Epidermal melanocyte (primary cell): ENCODE measurements at regions not wholly inside any gene's neighbourhood (a gene's known extent, or its start where the extent isn't known, plus 50 kb on each side); places are given as distances from the start of the nearest gene placed in this dataset.
"Not testable (repeated sequence)": the region's sequence is repeated elsewhere in the genome, so short reads cannot be mapped to it uniquely, and the experiment has no call there.

Experiments
- DNase-seq: peaks from one replicate; pipeline ENCODE4 v3.0.0; 2011; ENCODE audit warnings: low spot score; ENCODE audit not compliant: insufficient read length

DNA sequence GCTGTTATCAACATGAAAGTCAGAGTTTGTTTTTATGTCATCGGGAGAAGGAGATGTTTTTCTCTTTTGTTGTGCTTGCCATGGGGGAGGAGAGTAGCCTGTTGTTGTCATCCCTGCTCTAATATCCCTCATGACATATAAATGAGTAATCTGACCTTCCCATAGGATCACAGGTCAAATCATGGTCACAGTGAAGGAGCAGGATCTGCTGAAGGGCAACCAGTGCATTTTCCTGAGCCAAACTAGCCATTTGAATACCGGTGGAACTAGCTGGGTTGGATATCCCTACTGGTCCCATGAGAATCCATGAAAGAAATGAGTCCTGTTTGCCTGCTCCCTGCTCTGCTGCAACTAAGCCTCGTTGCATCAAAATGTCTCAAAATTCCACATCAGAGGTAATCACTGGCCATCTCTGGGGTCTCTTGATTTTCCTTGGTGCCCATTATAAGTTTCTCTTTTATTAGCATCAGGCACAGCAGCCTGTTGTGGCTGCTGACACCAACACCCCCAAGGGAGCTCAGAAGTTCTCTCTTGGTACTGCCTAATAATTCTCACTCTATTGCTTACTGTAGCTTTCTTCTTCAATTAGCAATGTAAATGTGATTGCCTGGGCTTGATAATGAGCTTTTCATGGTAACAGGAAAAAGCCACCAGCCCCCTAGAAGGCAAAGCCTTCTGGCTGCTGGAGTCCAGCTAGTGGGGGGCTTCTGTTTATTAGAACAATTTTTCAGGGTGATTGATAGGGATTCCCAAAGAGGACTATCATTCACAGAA lies 211.4 kb upstream of the ERCC4 start:
- no peak for DNase-seq

DNA sequence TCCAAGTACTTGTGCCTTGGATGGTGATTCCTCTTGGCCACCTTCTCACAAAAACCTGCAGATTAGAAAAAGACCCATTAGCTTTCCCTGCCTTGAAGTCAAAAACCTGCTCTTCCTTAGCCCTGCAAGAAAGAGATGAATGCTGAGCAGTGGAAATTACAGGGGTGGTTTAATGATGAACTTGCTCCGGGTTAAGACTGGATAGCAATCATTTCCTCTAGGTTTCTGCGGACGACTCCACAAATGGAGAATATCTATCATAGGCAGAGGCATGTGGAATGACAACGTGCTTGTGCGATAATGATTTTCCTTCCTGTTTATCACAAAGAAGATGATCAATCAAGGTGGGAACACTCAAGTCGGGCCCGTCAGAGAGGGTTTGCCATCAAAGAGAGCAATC lies 201.2 kb upstream of the ERCC4 start:
- DNase-seq: no peak

DNA sequence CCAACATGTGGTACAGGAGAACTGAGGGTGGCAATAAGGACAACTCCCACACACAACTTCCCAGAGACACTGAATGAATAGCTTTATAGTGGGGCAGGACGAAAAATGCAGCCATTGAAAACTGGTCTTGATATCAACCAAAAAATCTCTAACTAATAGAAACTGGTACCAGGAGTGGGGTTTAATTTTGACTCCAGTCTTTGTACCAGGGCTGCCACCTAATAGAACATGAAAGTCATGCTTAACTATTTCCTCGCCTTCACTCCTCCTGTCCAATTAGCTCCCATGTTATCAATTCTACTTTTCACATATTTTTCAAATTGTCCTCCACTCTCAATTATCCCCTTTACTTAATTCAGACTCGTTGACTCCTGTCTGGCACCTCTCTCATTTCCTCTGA lies 192.0 kb upstream of the ERCC4 start:
- no peak for DNase-seq

DNA sequence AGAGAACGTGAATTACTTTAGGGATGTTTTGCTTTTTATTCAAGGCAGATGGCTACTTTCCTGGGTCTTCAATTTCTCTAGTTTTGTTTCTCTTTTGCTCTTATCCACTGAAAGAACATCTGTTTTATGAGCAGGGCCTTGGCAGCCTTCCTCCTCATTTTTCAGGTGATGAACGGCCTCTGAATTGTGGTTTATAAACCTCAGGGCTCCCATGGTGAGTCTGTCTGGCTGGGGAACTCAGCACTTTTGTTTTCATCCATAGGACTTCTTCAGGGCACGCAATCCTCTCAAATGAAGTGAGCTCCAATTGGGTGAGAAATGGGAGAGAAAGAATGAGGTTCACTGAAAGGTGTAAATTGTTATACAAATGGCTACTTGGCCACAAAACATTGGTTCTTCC lies 186.4 kb upstream of the ERCC4 start:
- DNase-seq: no peak

DNA sequence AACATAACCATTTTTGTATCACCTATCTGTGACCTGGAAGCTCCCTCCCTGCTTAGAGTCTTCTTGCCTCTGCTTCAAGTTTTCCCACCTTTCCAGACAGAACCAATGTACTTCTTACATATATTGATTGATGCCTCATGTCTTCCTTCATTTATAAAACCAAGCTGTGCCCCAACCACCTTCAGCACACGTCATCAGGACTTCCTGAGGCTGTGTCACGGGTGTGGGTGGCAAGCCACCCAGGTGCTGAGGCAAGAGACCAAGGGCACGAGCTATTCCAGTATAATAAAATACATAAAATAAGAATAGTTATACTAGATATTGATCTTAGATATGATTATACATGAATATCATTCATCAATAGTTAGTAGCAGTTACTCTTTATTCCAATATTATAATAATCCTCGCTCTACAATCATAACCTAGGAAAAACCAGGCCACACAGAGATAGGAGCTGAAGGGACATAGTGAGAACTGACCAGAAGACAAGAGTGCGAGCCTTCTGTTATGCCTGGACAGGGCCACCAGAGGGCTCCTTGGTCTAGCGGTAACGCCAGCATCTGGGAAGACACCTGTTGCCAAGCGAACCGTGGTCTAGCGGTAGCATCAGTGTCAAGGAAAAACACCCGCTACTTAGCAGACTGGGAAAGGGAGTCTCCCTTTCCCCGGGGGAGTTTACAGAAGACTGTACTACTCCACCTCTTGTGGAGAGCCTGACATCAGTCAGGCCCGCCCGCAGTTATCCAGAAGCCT lies 180.2 kb upstream of the ERCC4 start:
- DNase-seq: not testable (repeated sequence)

DNA sequence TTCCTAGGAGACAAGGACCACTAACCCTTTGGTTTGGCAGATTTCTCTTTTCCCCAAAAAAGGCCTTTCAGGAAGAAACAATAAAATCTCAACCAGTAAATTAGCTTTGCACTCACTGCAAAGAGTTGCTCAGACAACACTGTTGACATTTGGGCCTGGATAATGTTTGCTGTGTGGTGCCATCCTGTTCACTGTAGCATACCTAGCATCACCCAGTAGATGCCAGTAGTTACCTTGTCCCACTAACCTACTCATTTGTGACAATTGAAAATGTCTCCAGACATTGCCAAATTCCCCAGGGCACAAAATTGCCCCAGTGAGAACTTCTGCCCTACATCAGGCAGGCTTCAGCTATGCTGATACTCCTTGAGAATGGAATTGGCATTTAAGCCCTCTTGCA lies 177.0 kb upstream of the ERCC4 start:
- no peak for DNase-seq

DNA sequence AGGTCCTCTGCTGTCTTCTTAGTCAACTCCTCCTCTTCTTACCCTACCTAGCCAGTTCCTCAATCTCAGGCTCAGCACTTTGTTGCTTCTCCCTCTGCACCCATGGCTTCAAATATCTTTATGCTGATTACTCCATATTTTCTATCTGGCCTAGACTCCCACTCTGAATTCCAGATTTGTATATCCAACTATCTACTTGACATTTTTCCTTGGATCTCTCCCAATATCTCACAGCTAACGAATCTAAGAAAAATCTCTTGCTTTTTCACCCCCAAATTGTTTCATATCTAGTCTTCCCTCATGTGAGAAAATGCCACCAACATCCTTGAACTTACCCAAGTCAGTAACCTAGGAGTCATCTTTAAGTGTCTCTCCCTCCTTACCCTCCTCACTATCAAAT lies 176.4 kb upstream of the ERCC4 start:
- no peak for DNase-seq

DNA sequence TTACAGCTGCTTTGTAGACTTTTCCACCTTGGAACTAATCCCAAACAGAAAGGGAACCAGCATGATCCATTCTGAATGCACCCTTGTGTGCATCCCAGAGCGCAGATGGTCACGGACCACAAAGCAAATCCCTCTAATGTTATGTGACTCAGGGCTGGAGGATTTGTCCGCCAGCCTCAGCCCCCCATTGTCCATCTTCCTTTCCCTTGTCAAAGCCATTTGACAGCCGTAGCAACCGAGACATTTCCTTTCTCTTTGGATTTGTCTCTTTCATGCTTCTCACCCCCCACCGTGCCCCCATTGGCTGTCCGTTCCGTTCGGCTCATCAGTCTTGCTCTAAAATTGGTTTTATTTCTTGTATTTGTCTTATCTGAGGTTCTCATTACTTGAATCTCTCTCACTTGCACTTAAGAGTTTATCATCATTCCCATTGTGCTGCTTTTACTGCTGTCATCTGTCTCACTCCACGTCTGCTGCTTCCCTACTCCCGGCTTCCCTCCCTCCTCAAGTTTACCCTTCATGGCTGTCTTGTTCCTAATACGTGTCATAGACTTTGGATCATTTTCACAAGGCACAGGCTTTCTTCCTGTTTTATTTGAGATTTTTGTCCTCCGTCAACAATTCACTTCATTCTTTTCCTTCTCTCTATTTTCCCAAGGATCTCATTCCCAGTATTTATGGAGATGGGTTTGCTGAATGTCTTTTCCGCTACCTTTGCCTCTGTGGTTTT lies 163.4 kb upstream of the ERCC4 start:
- no peak for DNase-seq

DNA sequence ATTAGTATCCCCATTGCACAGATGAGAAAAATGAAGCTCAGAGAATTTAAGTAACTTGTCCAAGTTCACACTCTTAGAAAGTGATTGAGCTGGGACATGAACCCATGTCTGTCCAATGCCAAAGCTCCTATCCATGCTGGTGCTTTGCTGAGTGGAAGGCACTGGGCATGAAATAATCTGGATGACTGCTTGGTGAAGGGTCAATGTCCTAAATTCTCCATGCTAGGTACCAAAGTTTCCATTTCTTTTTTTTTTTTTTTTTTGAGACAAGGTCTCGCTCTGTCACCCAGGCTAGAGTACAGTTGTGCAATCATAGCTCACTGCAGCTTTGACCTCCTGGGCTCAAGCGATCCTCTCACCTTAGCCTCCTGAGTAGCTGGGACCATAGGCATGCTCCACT lies 153.6 kb upstream of the ERCC4 start:
- DNase-seq: no peak

DNA sequence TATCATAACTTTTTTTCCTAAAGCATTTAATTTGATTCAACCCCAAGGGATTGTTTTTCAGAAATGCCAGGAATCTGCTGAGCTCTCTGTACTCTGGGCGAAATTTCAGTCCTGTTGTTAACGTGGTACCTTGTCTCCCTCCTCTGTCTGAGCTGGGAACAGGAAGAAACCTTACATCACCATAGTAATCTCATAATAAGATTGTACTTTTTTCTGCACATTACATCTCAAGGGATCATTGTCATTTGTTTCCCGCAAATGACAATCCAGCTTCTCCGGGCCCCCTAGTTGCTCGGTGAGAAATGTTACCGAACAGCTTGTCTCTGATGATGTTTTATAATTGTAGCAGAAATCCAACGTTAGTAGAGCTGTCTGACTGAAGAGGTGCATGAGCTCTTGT lies 152.7 kb upstream of the ERCC4 start:
- peak; percentile 46 for DNase-seq

DNA sequence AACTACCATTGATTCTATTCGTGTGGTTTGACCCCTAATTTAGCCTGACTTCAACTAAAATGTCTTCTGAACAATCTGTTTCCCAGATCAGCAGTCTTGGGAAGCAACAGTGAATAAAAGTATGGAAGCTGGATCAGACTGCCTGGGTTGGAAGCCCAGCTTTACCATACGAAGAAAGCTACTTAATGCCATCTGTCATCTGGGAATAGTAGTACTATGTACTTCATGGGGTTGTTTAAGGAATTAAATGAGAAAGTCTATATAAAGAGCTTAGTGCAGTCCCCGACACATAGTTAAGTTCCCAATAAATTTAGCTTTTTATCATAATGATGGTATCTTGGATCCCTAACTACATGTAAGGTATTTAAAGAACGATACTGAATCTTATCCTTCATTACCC lies 151.5 kb upstream of the ERCC4 start:
- no peak for DNase-seq

DNA sequence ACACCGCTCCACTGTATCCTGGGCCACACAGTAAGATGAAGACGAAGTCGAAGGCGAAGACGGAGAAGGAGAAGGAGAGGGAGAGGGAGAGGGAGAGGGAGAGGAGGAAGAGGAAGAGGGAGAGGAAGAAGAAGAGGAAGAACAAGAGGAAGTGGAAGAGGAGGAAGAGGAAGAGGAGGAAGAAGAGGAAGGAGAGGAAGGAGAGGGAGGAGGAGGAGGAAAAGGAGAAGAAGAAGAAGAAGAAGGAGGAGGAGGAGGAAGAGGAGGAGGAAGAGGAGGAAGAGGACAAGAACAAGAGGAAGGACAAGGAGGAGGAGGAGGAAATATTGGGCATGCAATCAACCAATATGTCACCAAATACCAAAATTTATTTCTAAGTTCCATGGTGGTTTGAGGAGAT lies 149.5 kb upstream of the ERCC4 start:
- no peak for DNase-seq

DNA sequence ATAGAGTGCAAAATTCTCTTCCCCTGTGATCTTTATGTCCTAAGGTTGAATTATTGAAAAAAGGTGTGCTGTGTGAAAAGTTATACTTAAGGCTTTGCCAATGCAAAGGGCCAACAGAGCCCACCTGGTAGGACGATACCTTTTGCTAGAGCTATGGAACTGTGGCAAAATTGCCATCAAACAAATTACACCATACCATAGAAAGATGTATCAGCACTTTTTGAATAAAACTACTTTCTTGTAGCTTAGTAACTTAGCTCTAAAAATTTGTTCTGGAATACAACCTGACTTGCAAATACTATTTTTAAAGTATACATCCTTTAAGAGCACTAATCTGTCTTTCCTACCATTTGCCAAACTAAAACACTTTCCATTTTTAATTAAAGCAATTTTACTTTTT lies 147.2 kb upstream of the ERCC4 start:
- DNase-seq: no peak

DNA sequence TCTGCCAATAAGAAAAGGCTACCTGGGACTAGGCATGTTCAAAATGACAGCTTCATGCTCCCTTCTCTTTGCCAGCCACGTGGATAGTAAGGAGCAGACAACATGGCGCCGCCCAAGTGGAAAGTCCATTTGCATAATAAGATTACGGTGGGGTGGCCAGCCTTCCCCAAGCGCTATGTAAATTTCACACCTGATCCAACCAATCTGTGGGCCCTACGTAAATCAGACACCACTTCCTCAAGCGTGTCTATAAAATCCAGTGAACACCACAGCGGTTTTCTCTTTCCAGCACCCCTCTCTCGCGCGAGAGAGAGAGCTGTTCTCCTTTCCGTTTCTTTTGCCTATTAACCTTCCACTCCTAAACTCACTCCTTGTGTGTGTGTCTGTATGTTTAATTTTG lies 140.3 kb upstream of the ERCC4 start:
- no peak for DNase-seq

DNA sequence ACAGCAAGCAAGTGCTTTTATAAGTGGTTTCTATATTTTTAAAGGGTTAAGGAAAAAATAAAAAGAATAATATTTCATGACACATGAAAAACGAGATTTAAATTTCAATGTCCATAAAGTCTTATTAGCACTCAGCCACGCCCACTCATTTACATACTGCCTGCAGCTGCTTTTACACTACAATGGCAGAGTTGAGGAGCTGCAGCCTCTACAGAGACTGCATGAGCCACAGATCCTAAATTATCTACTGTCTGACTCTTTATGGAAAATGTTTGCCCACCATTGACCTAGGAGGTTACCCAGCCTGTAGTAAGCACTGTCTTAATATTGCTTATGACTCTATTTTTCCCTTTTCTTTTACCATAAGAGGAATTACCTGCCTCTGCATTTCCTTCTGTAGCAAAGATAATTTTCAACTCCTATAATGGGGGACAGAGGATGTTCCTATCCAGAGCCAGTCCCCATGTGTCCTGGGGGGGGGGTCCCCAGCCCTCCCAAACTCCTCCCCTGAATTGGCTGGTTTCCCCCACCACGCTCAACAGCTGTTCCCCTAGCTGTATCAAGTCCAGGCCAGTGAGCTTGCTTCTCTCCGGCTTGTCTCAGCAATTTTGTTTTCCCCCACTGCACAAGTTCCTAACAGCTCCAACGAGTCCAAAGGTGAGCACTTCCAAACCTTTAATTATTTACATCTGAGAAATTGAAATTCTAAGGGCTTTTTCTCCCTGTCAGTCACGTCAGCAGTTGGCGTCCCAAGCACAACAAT lies 139.4 kb upstream of the ERCC4 start:
- DNase-seq: no peak

DNA sequence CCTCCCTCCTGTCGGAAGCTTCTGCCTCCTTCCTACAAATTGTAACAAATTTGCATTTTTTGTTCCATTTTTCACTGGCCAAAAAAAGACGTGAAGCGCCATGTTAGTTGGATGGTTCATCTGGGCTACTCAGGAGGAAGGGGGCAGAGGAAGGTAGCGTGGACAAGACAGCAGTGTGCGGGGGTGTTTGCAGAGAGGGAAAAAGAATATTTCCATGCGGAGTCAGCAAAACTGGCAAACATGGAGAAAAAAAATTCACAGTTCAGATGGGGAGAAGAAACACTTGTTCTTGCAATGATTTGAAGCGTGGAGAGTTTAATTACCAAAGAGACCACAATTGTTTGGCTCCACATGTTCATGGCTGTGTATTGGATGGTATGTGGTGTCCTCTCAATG lies 138.8 kb upstream of the ERCC4 start:
- DNase-seq: no peak

DNA sequence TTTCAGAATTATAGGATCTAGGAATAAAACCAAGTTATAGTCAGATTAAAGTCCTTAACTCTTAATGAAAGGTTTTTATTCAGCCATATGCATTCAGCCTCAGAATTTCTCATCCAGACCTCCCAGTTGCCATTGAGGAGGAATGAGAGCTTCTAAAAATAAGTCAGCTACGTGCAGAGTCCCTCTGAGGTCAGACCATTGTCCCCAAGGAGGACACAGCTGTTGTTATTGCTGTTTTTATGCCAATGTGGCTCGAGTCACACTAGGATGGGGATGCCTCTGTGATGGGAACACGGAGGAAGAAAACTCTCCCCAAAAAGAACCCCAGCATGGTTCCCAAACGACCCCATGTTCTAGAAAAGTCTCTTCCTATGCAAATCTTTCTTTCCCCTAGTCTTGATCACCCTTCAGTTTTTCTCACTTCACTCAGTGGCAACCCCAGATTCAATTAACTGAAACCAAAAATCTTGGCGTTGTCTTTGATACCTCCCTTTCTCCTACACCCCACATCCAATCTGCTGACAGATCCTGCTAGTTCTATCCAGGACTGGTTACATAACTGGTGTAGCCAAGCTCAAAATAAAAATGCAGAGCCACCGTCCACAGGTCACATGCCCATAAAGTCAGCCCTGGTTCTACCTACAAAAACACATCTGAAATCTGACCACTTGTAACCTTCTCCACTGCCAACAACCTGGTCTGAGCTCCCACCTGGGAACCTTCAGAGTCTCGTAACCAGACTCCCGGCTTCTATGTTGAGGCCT lies 138.2 kb upstream of the ERCC4 start:
- DNase-seq: no peak

DNA sequence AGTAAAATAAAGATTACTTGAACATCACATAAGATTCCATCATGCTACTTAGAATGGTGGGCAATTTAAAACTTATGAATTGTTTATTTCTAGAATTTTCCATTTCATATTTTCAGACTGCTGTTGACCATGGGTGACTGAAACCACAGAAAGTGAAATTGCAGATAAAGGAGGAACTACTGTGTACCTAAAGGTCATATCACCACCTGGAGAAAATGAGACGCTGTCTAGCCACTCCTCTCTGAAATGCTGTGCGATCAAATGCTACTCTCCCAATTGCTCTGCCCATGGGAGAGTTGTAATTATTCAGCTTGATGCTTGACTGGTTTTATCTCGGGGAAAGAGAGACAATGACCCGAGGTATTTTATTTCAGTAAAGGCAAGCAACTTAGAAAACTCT lies 128.9 kb upstream of the ERCC4 start:
- DNase-seq: no peak

DNA sequence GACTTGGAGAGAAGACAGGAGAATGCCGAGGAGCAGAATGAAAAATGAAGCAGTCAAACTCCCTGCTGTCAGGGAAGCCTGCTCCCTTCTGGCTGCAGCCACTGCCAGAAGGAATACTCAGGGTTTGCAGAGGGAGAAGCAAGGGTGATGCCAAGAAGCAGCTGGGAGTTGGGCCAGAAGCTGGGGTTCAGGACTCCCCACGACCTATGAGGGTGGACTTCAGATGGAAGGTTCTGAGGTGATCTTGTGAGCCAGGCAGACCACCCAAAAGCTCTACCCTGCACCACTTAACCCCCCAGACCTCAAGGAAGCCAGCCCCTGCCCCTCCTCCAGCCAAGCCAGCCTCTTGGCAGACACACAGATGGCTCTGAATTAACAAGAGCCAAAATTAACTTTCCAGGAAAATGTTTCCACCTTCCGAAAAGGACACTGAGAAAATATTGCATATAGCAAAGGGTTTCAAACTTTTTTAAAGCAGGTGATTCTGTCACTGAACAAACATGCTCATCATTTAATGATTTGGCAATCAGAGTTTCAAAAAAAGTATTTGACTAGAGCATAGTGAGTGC lies 126.0 kb upstream of the ERCC4 start:
- no peak for DNase-seq

DNA sequence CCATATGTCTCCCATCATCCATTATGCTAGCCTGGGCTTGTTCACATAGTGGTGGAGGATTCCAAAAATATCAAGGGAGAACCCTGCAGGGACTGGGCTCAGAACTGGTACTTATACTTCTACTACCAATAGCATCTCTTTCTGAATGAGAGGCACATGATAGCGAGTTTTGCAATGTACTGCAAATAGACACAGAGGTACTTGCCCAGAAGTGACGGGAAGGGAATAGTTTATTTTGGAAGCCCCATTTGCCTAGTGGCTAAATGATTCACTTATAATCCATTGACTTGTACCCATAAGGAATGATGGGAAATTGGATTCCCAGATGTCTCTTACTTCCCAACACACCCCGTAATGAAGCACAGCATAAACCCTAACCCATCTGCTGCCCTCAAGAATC lies 124.8 kb upstream of the ERCC4 start:
- DNase-seq: no peak

DNA sequence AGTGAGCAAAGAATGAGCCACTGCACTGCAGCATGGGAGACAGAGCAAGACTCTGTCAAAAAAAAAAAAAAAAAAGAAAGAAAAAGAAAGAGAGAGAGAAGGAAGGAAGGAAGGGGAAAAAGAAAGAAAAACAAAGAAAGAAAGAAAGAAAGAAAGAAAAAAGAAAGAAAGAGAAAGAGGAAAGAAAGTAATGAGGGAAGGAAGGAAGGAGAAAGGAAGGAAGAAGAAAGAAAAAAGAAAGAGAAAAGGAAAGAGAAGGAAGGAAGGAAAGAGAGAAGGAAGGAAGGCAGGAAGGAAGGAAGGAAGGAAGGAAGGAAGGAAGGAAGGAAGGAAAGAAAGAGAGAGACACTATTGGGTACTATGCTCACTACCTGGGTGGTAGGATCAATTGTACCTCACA lies 122.2 kb upstream of the ERCC4 start:
- no peak for DNase-seq
